BLaER1 (cell line): ENCODE measurements at regions not wholly inside any gene's neighbourhood (a gene's known extent, or its start where the extent isn't known, plus 50 kb on each side); places are given as distances from the start of the nearest gene placed in this dataset.

Experiments used
- H3K27ac ChIP-seq: shearing (Covaris generic); formaldehyde crosslinking; 2 replicates; pipeline ENCODE4 v1.8.1; 2022
- H3K27me3 ChIP-seq: shearing (Covaris generic); formaldehyde crosslinking; 2 replicates; pipeline ENCODE4 v1.8.1; 2022
- H3K36me3 ChIP-seq: shearing (Covaris generic); formaldehyde crosslinking; 2 replicates; pipeline ENCODE4 v1.8.1; 2022
- H3K4me1 ChIP-seq: shearing (Covaris generic); formaldehyde crosslinking; 2 replicates; pipeline ENCODE4 v1.8.1; 2022
- H3K4me2 ChIP-seq: shearing (Covaris generic); formaldehyde crosslinking; 2 replicates; pipeline ENCODE4 v1.8.1; 2022
- H3K4me3 ChIP-seq: shearing (Covaris generic); formaldehyde crosslinking; 2 replicates; pipeline ENCODE4 v1.8.1; 2022
- H3K9ac ChIP-seq: shearing (Covaris generic); formaldehyde crosslinking; 2 replicates; pipeline ENCODE4 v1.8.1; 2022
- H3K9me3 ChIP-seq: shearing (Covaris generic); formaldehyde crosslinking; 2 replicates; pipeline ENCODE4 v1.8.1; 2022
- H4K20me1 ChIP-seq: shearing (Covaris generic); formaldehyde crosslinking; 2 replicates; pipeline ENCODE4 v1.8.1; 2022
- Cebpa-rat ChIP-seq: shearing (Covaris generic); IDR thresholded peaks from 2 replicates; pipeline ENCODE4 v1.8.1; 2022

- Histone ChIP-seq H3K9me3 (peaks cover 27% of the 10 kb centered on the region; the same call in 1 of the 2 replicates), H3K4me3 (no peak overlapping the region), H3K27me3 (no peaks in the 10 kb centered on the region), H4K20me1 (no peaks in the 10 kb centered on the region), H3K4me1 (peaks cover 40% of the 10 kb centered on the region), H3K27ac (peak overlapping the region; percentile 11; the same call in 1 of the 2 replicates), H3K4me2 (no peak overlapping the region), H3K9ac (no peak overlapping the region), H3K36me3 (0 out of 2 replicates have a peak, but pooled peaks cover 3% of the 10 kb centered on the region)
- no peak for TF ChIP-seq Cebpa-rat
Observed at GRCh38 chr10:52469970-52470705, 156.1 kb downstream of the DKK1 start.

- Histone ChIP-seq H4K20me1 (no peaks in the 10 kb centered on the region), H3K4me3 (no peak overlapping the region), H3K36me3 (0 out of 2 replicates have a peak, but pooled peaks cover 3% of the 10 kb centered on the region), H3K4me1 (peaks cover 17% of the 10 kb centered on the region), H3K9ac (no peak overlapping the region), H3K4me2 (no peak overlapping the region), H3K9me3 (peaks cover 27% of the 10 kb centered on the region; the same call in 1 of the 2 replicates), H3K27ac (no peak overlapping the region), H3K27me3 (no peaks in the 10 kb centered on the region)
- no peak for TF ChIP-seq Cebpa-rat
Observed at GRCh38 chr10:52472406-52473146, 158.5 kb downstream of the DKK1 start.

GRCh38 chr10:52474265-52474664 is 160.2 kb downstream of the DKK1 start:
- Histone ChIP-seq H3K9me3 (peaks cover 22% of the 10 kb centered on the region; the same call in 1 of the 2 replicates), H3K4me2 (peak overlapping the region; percentile 11; the same call in 1 of the 2 replicates), H3K9ac (no peak overlapping the region), H3K27me3 (no peaks in the 10 kb centered on the region), H3K4me3 (no peak overlapping the region), H4K20me1 (no peaks in the 10 kb centered on the region), H3K36me3 (no peaks in the 10 kb centered on the region), H3K27ac (no peak overlapping the region), H3K4me1 (peaks cover 6% of the 10 kb centered on the region; the same call in 1 of the 2 replicates)
- TF ChIP-seq Cebpa-rat = no peak

GRCh38 chr10:52477305-52477704 is 163.2 kb downstream of the DKK1 start:
- no peak overlapping the region for H3K27ac ChIP-seq
- H3K4me2 ChIP-seq = no peak overlapping the region
- no peak overlapping the region for H3K4me3 ChIP-seq
- H3K9ac ChIP-seq = no peak overlapping the region
- no peaks in the 10 kb centered on the region for H4K20me1 ChIP-seq
- H3K36me3 ChIP-seq = no peaks in the 10 kb centered on the region
- no peak for TF ChIP-seq Cebpa-rat
- H3K4me1 ChIP-seq = peaks cover 6% of the 10 kb centered on the region; the same call in 1 of the 2 replicates
- H3K9me3 ChIP-seq = 0 out of 2 replicates have a peak, but pooled peaks cover 7% of the 10 kb centered on the region
- H3K27me3 ChIP-seq = no peaks in the 10 kb centered on the region

GRCh38 chr10:52479567-52479966 is 165.5 kb downstream of the DKK1 start:
- Histone ChIP-seq H3K27me3 (no peaks in the 10 kb centered on the region), H4K20me1 (no peaks in the 10 kb centered on the region), H3K4me3 (no peak overlapping the region), H3K27ac (no peak overlapping the region), H3K4me2 (no peak overlapping the region), H3K9ac (no peak overlapping the region), H3K36me3 (no peaks in the 10 kb centered on the region), H3K4me1 (peaks cover 12% of the 10 kb centered on the region), H3K9me3 (no peaks in the 10 kb centered on the region)
- no peak for TF ChIP-seq Cebpa-rat

GRCh38 chr10:52481986-52482555 is 168.0 kb downstream of the DKK1 start:
- no peak overlapping the region for H3K27ac ChIP-seq
- no peaks in the 10 kb centered on the region for H4K20me1 ChIP-seq
- H3K4me3 ChIP-seq = no peak overlapping the region
- H3K36me3 ChIP-seq = no peaks in the 10 kb centered on the region
- H3K4me1 ChIP-seq = peaks cover 12% of the 10 kb centered on the region
- no peak for TF ChIP-seq Cebpa-rat
- H3K4me2 ChIP-seq = no peak overlapping the region
- no peaks in the 10 kb centered on the region for H3K9me3 ChIP-seq
- no peaks in the 10 kb centered on the region for H3K27me3 ChIP-seq
- no peak overlapping the region for H3K9ac ChIP-seq

GRCh38 chr10:52483587-52483986 is 169.5 kb downstream of the DKK1 start:
- TF ChIP-seq Cebpa-rat = no peak
- Histone ChIP-seq H3K9ac (peak overlapping the region; percentile 28; the same call in 1 of the 2 replicates), H3K4me1 (peaks cover 20% of the 10 kb centered on the region), H3K9me3 (no peaks in the 10 kb centered on the region), H3K27ac (no peak overlapping the region), H3K36me3 (no peaks in the 10 kb centered on the region), H3K27me3 (no peaks in the 10 kb centered on the region), H3K4me2 (peak overlapping the region; percentile 65), H4K20me1 (no peaks in the 10 kb centered on the region), H3K4me3 (no peak overlapping the region)

GRCh38 chr10:52484206-52485065 is 170.4 kb downstream of the DKK1 start:
- no peaks in the 10 kb centered on the region for H3K9me3 ChIP-seq
- H3K27me3 ChIP-seq = no peaks in the 10 kb centered on the region
- H3K27ac ChIP-seq = no peak overlapping the region
- no peaks in the 10 kb centered on the region for H3K36me3 ChIP-seq
- no peak overlapping the region for H3K4me3 ChIP-seq
- H3K9ac ChIP-seq = no peak overlapping the region
- H3K4me1 ChIP-seq = peaks cover 22% of the 10 kb centered on the region
- no peak for TF ChIP-seq Cebpa-rat
- peak overlapping the region; percentile 65 for H3K4me2 ChIP-seq
- H4K20me1 ChIP-seq = no peaks in the 10 kb centered on the region

- Histone ChIP-seq H3K27me3 (no peaks in the 10 kb centered on the region), H3K4me2 (no peak overlapping the region), H4K20me1 (no peaks in the 10 kb centered on the region), H3K27ac (no peak overlapping the region), H3K9me3 (no peaks in the 10 kb centered on the region), H3K9ac (no peak overlapping the region), H3K4me3 (no peak overlapping the region), H3K36me3 (no peaks in the 10 kb centered on the region), H3K4me1 (peaks cover 22% of the 10 kb centered on the region)
- no peak for TF ChIP-seq Cebpa-rat
Observed at GRCh38 chr10:52485462-52485861, 171.4 kb downstream of the DKK1 start.
